Neural cell (in vitro differentiated cells): ENCODE measurements at regions not wholly inside any gene's neighbourhood (a gene's known extent, or its start where the extent isn't known, plus 50 kb on each side); places are given as distances from the start of the nearest gene placed in this dataset.

ENCODE experiments used
- H2AFZ ChIP-seq: fragments of 200-600, 300-800 bp; sonication (generic), shearing (Covaris generic); 2 replicates; pipeline ENCODE4 v1.6.0; 2014; ENCODE audit warnings: low read depth, mild to moderate bottlenecking, antibody characterized with exemption, low read length, moderate library complexity
- H3F3A ChIP-seq: fragments of 200-600 bp; shearing (Covaris generic); 2 replicates; pipeline ENCODE4 v1.6.1; 2016; ENCODE audit warnings: mild to moderate bottlenecking, moderate library complexity, mixed read lengths, antibody characterized with exemption, low read length; ENCODE audit not compliant: insufficient read depth, poor library complexity, severe bottlenecking
- H3K27ac ChIP-seq: fragments of 200-600, 300-800 bp; sonication (generic), shearing (Covaris generic); 2 replicates; pipeline ENCODE4 v1.5.1; 2014; ENCODE audit warnings: mild to moderate bottlenecking, low read length, moderate library complexity
- H3K27me3 ChIP-seq: fragments of 300-800, 200-600 bp; sonication (generic), shearing (Covaris generic); 2 replicates; pipeline ENCODE4 v1.6.0; 2014; ENCODE audit warnings: mild to moderate bottlenecking, low read depth, low read length, moderate library complexity; ENCODE audit not compliant: insufficient read depth
- H3K36me3 ChIP-seq: fragments of 300-800, 200-600 bp; sonication (generic), shearing (Covaris generic); 2 replicates; pipeline ENCODE4 v1.5.1; 2014; ENCODE audit warnings: mild to moderate bottlenecking, antibody characterized with exemption, low read length, moderate library complexity; ENCODE audit not compliant: insufficient read depth
- H3K4me2 ChIP-seq: fragments of 300-800, 200-600 bp; sonication (generic), shearing (Covaris generic); 2 replicates; pipeline ENCODE4 v1.6.0; 2014; ENCODE audit warnings: mild to moderate bottlenecking, low read length
- H3K4me3 ChIP-seq: fragments of 300-800, 200-600 bp; sonication (generic), shearing (Covaris generic); 2 replicates; pipeline ENCODE4 v1.5.1; 2014; ENCODE audit warnings: mild to moderate bottlenecking, low read length, moderate library complexity
- H3K79me2 ChIP-seq: fragments of 200-600 bp; shearing (Covaris generic); replicated peaks from 2 replicates; pipeline ENCODE4 v1.6.0; 2014; ENCODE audit warnings: mild to moderate bottlenecking, low read length, moderate library complexity; ENCODE audit not compliant: insufficient read depth
- H3K9ac ChIP-seq: fragments of 300-800, 200-600 bp; sonication (generic), shearing (Covaris generic); 2 replicates; pipeline ENCODE4 v1.6.1; 2016; ENCODE audit warnings: mild to moderate bottlenecking, low read length, mixed read lengths
- H3K9me2 ChIP-seq: fragments of 200-600 bp; shearing (Covaris generic); 2 replicates; pipeline ENCODE4 v1.6.1; 2016; ENCODE audit warnings: mild to moderate bottlenecking, low read length, mixed read lengths; ENCODE audit not compliant: insufficient read depth
- H3K9me3 ChIP-seq: fragments of 200-600, 300-800 bp; sonication (generic), shearing (Covaris generic); 2 replicates; pipeline ENCODE4 v1.6.1; 2016; ENCODE audit warnings: mild to moderate bottlenecking, mixed run types, low read length, moderate library complexity, mixed read lengths
- H4K20me1 ChIP-seq: fragments of 200-600 bp; shearing (Covaris generic); 2 replicates; pipeline ENCODE4 v1.6.1; 2016; ENCODE audit warnings: mild to moderate bottlenecking, mixed run types; ENCODE audit not compliant: insufficient read depth
- CTCF ChIP-seq: fragments of 450-650 bp; IDR thresholded peaks from 2 replicates; pipeline ENCODE4 v1.5.1; 2014; ENCODE audit warnings: antibody characterized with exemption, mild to moderate bottlenecking, moderate library complexity; ENCODE audit not compliant: poor library complexity, severe bottlenecking
- EP300 ChIP-seq: fragments of 450-650 bp; conservative IDR thresholded peaks from 2 replicates; pipeline ENCODE4 v1.6.1; 2014; ENCODE audit warnings: antibody characterized with exemption, mild to moderate bottlenecking, moderate library complexity; ENCODE audit not compliant: poor library complexity, severe bottlenecking
- EZH2 ChIP-seq: fragments of 200-600, 300-800 bp; shearing (Covaris generic), sonication (generic); IDR thresholded peaks from 2 replicates; pipeline ENCODE4 v1.6.1; 2014; ENCODE audit warnings: antibody characterized with exemption, low read length, borderline replicate concordance, mild to moderate bottlenecking; ENCODE audit not compliant: insufficient read depth, poor library complexity, severe bottlenecking
- MXI1 ChIP-seq: fragments of 450-650 bp; conservative IDR thresholded peaks from 2 replicates; pipeline ENCODE4 v1.6.1; 2014; ENCODE audit warnings: antibody characterized with exemption, mild to moderate bottlenecking; ENCODE audit not compliant: poor library complexity, severe bottlenecking
- POLR2AphosphoS5 ChIP-seq: IDR thresholded peaks from 2 replicates; pipeline ENCODE4 v1.6.1; 2012
- RAD21 ChIP-seq: fragments of 450-650 bp; conservative IDR thresholded peaks from 2 replicates; pipeline ENCODE4 v1.6.1; 2014; ENCODE audit warnings: antibody characterized with exemption, mild to moderate bottlenecking, moderate library complexity
- REST ChIP-seq: IDR thresholded peaks from 2 replicates; pipeline ENCODE4 v1.6.1; 2012; ENCODE audit warnings: borderline replicate concordance
- SMC3 ChIP-seq: fragments of 450-650 bp; conservative IDR thresholded peaks from 2 replicates; pipeline ENCODE4 v1.6.1; 2014; ENCODE audit warnings: antibody characterized with exemption, mild to moderate bottlenecking, moderate library complexity; ENCODE audit not compliant: poor library complexity
- TAF1 ChIP-seq: IDR thresholded peaks from 2 replicates; pipeline ENCODE4 v1.6.1; 2012; ENCODE audit warnings: low read depth

- no peak overlapping the region for H3K4me3 ChIP-seq
- no peaks in the 10 kb centered on the region for H3K36me3 ChIP-seq
- no peaks in the 10 kb centered on the region for H3K9me3 ChIP-seq
- H3K4me2 ChIP-seq, result no peak overlapping the region
- H3F3A ChIP-seq, result no peaks in the 10 kb centered on the region
- TF ChIP-seq CTCF, result peak; percentile 78
- TF ChIP-seq TAF1, result no peak
- no peak for TF ChIP-seq EZH2
- TF ChIP-seq POLR2AphosphoS5, result no peak
- TF ChIP-seq EP300, result no peak
- TF ChIP-seq SMC3, result peak; percentile 79
- TF ChIP-seq REST, result no peak
- peak; percentile 76 for TF ChIP-seq RAD21
- no peak for TF ChIP-seq MXI1
- H3K9me2 ChIP-seq, result no peaks in the 10 kb centered on the region
- H3K79me2 ChIP-seq, result no peaks in the 10 kb centered on the region
- no peak overlapping the region for H2AFZ ChIP-seq
- H3K27ac ChIP-seq, result no peak overlapping the region
- no peaks in the 10 kb centered on the region for H4K20me1 ChIP-seq
- no peak overlapping the region for H3K9ac ChIP-seq
- no peaks in the 10 kb centered on the region for H3K27me3 ChIP-seq
Measured at GRCh38 chr20:41697861-41698559, 79.8 kb upstream of the CHD6 start.

GRCh38 chr20:41696428-41696827 lies 78.3 kb upstream of the CHD6 start:
- no peak overlapping the region for H2AFZ ChIP-seq
- H3K9ac ChIP-seq, result no peak overlapping the region
- no peak overlapping the region for H3K4me2 ChIP-seq
- no peaks in the 10 kb centered on the region for H3F3A ChIP-seq
- no peak overlapping the region for H3K27ac ChIP-seq
- TF ChIP-seq EP300 (no peak), CTCF (no peak), REST (no peak), TAF1 (no peak), POLR2AphosphoS5 (no peak), RAD21 (no peak), EZH2 (no peak)
- no peak overlapping the region for H3K4me3 ChIP-seq
- no peaks in the 10 kb centered on the region for H3K79me2 ChIP-seq
- no peaks in the 10 kb centered on the region for H3K36me3 ChIP-seq
- H3K9me3 ChIP-seq, result no peaks in the 10 kb centered on the region
- no peaks in the 10 kb centered on the region for H3K9me2 ChIP-seq
- no peaks in the 10 kb centered on the region for H4K20me1 ChIP-seq
- H3K27me3 ChIP-seq, result no peaks in the 10 kb centered on the region
